NCI-H2107 treated with DMSO at 0.1 percent for 48 hours (cell line): ENCODE measurements at regions not wholly inside any gene's neighbourhood (a gene's known extent, or its start where the extent isn't known, plus 50 kb on each side); places are given as distances from the start of the nearest gene placed in this dataset.
A peak's percentile ranks its signal among the peaks of the same experiment; 100 is the strongest.

Source experiments
- DNase-seq: peaks from one replicate; lab custom pipeline; 2025; ENCODE audit not compliant: unreplicated experiment; lab: John Stamatoyannopoulos, UW

GRCh38 chr14:82420871-82421270 lies 887.2 kb upstream of the SEL1L start:
- DNase-seq, result no peak

DNA sequence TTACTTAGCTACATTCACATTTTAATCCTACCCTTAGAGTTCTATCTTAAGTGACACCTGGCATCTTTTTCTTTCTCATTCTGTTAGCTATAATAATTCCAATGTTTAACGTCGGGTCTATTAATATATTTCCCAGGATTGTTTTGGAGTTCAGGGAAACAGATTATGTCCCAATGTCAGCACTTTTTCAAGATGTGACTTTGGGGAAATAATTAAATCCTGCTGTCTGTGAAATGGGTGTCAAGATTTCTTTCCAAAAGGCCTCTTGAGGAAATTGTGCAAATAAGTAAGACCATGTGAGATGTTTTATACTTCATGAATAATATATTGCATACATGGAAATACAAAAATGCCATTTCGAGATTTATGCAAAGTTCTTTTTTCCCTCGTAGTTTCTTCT lies 887.6 kb upstream of the SEL1L start:
- no peak for DNase-seq

DNA sequence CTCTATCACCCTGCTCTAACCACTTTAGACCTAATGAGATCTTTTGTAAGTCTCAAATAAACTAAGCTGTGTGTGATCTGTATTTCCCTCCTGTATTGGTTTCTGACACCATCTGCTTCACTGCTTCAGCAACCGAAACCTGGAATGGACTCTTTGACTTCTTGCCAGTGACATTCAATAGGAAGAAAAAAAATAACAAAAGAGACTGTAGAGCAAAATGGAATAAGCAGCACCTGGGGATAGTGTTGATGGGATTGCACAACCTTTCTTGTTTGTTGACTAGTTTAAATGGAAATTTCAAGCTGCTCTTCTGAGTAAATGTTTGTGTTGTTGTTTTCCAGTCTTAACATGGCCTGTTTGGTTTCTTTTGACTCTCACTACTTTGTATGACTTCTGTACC lies 888.6 kb upstream of the SEL1L start:
- peak; percentile 100 for DNase-seq

GRCh38 chr14:82425261-82425660 lies 891.6 kb upstream of the SEL1L start:
- DNase-seq, result no peak

DNA sequence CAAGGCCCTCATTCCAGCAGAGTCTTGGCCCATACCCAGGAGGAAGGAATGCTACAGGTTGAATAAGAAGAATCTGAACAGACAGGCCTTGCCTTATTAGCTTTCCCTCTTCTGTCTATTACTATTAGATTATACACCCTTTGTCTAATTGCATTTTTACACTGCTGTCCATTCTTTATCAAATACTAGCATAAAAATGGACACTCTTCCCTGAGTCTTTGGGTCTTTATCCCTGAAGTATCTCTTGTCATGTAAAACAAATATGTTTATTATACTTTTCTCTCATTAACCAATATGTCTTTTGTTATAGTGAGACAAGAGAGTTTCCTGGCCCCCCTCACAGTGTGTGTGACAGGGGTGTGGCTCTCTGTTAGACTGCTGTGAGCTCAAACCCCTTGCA lies 897.4 kb upstream of the SEL1L start:
- DNase-seq, result no peak

- DNase-seq, result peak; percentile 32
Observed at GRCh38 chr14:82432301-82433105, 898.9 kb upstream of the SEL1L start.

- DNase-seq, result no peak
Observed at GRCh38 chr14:82438436-82438835, 904.8 kb upstream of the SEL1L start.

DNA sequence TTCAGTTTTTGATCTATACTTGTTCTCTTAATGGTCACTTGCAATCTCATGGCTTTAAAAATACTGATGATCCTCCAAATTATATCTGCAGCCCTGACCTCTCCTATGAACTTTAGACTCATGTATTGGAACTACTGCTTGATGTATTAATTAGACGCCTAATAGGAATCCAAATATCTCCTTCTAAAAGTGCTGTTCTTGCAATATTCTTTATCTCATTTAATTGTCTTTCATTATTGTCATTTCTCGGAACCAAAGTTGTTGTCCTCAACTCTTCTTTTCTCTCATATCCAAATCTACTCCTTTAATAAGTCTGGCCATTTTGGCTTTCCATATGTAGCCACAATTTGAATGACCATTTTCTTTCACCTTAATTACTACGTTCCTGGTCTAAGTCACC lies 907.6 kb upstream of the SEL1L start:
- DNase-seq, result no peak

GRCh38 chr14:82445810-82446570 lies 912.3 kb upstream of the SEL1L start:
- no peak for DNase-seq

GRCh38 chr14:82447586-82447985 lies 913.9 kb upstream of the SEL1L start:
- peak; percentile 51 for DNase-seq

GRCh38 chr14:82449926-82450468 lies 916.3 kb upstream of the SEL1L start:
- no peak for DNase-seq

GRCh38 chr14:82451675-82452074 lies 918.0 kb upstream of the SEL1L start:
- DNase-seq, result no peak

GRCh38 chr14:82482345-82482744 lies 948.7 kb upstream of the SEL1L start:
- DNase-seq, result no peak

GRCh38 chr14:82488473-82488872 lies 954.8 kb upstream of the SEL1L start:
- no peak for DNase-seq

- DNase-seq, result no peak
Observed at GRCh38 chr14:82490397-82490796, 956.7 kb upstream of the SEL1L start.

DNA sequence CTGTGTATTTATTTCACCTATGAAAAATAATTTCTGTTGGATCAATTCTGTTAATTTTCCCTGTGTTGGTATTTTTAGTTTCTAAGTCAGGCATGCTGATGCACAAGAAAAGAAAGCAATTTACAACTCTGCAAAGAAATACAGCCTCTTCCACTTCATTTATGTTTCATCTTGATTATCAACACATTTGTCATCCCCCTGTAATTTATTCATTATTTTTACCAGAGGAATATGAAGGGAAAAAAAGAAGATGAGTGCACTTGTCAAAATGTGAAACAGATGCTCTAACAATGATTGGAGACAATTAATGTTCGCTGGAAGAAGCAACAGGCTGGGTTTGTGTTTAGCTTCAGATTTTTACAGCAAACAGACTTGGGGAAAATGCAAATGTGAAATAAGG lies 958.5 kb upstream of the SEL1L start:
- no peak for DNase-seq

- DNase-seq, result no peak
Observed at GRCh38 chr14:82500222-82500621, 966.6 kb upstream of the SEL1L start.

- no peak for DNase-seq
Observed at GRCh38 chr14:82501554-82501953, 967.9 kb upstream of the SEL1L start.

DNA sequence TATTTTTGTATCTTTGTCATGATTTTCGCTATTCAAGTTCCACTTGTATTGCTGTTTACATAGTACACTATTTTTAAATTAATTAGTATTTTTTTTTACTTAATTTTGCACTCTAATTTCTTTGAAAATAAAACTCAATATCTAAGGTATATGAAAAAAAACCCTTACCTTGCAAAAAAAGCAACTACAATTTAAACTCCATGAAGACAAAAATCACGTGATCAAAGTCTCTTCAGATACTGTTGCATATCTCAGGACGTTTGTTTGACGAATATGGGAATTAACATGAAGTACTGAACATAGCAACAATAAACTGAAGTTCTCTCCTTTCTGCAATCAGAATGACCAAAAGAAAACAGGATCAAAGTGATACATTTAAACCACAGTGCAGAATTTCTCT lies 968.4 kb upstream of the SEL1L start:
- DNase-seq, result no peak

- no peak for DNase-seq
Observed at GRCh38 chr14:82504894-82505293, 971.2 kb upstream of the SEL1L start.

GRCh38 chr14:82510007-82510406 lies 976.4 kb upstream of the SEL1L start:
- DNase-seq, result no peak

DNA sequence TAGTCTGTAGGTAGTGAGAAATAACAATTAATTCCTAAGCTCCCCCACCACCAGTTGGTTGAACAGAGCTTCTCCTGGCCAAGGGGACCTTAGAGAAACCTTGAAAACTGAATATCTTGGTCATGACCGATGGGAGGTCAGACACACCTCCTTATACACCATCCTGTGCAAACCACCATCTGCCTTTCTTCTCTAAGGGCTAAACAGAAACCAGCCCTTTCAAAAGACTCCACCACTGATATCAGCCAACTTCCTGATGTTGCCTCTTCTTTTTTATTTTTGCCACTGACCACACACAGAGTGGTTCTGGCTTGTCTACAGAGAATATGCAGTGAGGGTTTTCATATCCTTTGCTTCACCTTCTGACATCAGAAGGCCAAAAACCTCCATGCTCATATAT lies 977.7 kb upstream of the SEL1L start:
- DNase-seq, result no peak
